H1 (cell line): ENCODE measurements at regions not wholly inside any gene's neighbourhood (a gene's known extent, or its start where the extent isn't known, plus 50 kb on each side); places are given as distances from the start of the nearest gene placed in this dataset.
A peak's percentile ranks its signal among the peaks of the same experiment; 100 is the strongest.

Source experiments
- CTCF ChIA-PET: fragments of 300-600 bp; sonication (Branson Sonifier 250); formaldehyde crosslinking; loops from one replicate; lab custom pipeline; 2021; ENCODE audit not compliant: partially characterized antibody; lab: Charles Lee
- POLR2A ChIA-PET: fragments of 300-600 bp; sonication (Branson Sonifier 250); formaldehyde crosslinking; loops from one replicate; lab custom pipeline; 2021; ENCODE audit warnings: inconsistent platforms; ENCODE audit not compliant: partially characterized antibody; lab: Charles Lee
- DNase-seq, 2 experiments: peaks; one replicate each; pipeline versions ENCODE4 v3.0.0 to v3.0.0-alpha.2; 2010 to 2022; ENCODE audit warnings: low spot score in 2 of 2, low read depth in 1 of 2, mixed read lengths in 1 of 2
- FAIRE-seq: peaks from 2 replicates; lab custom pipeline; 2011; peaks lifted over from hg19 to GRCh38; lab: Jason Lieb, UNC
- H2AFZ ChIP-seq: 2 replicates; pipeline ENCODE4 v1.8.1; 2012; ENCODE audit warnings: low read length, inconsistent platforms
- H2AK5ac ChIP-seq: 2 replicates; pipeline ENCODE4 v1.6.1; 2013; ENCODE audit warnings: low read depth, low read length
- H2BK120ac ChIP-seq: replicated peaks from 2 replicates; pipeline ENCODE3; 2013; ENCODE audit warnings: low read depth, low read length, inconsistent platforms
- H2BK12ac ChIP-seq: 2 replicates; pipeline ENCODE4 v1.6.1; 2013; ENCODE audit warnings: low read depth, low read length
- H2BK15ac ChIP-seq: 2 replicates; pipeline ENCODE4 v1.6.1; 2013; ENCODE audit warnings: low read length
- H2BK20ac ChIP-seq: 2 replicates; pipeline ENCODE4 v1.6.1; 2013; ENCODE audit warnings: low read length
- H2BK5ac ChIP-seq: 2 replicates; pipeline ENCODE4 v1.6.1; 2013; ENCODE audit warnings: low read depth, low read length
- H3K14ac ChIP-seq: 2 replicates; pipeline ENCODE4 v1.6.1; 2013; ENCODE audit warnings: inconsistent platforms; ENCODE audit not compliant: insufficient read length
- H3K18ac ChIP-seq: 2 replicates; pipeline ENCODE4 v1.6.1; 2013; ENCODE audit warnings: low read length; ENCODE audit errors: extremely low read depth
- H3K23ac ChIP-seq: 2 replicates; pipeline ENCODE4 v1.6.1; 2013; ENCODE audit warnings: inconsistent platforms; ENCODE audit not compliant: insufficient read length
- H3K23me2 ChIP-seq: 2 replicates; pipeline ENCODE4 v1.6.1; 2013; ENCODE audit warnings: low read depth, low read length
- H3K27ac ChIP-seq: 2 replicates; pipeline ENCODE4 v1.6.1; 2011; ENCODE audit warnings: low read depth, low read length, inconsistent platforms
- H3K27me3 ChIP-seq, 4 experiments: replicated peaks in 1 of 4; 1 replicate in 1 of 4; 2 replicates in 3 of 4; pipeline versions ENCODE4 v1.6.1 to v1.8.1; 2011 to 2013; ENCODE audit warnings: low read length in 3 of 4, mild to moderate bottlenecking in 3 of 4, inconsistent platforms in 2 of 4, mixed read lengths in 2 of 4, moderate library complexity in 1 of 4; ENCODE audit not compliant: control insufficient read depth in 3 of 4, insufficient read depth in 3 of 4; ENCODE audit errors: extremely low read depth in 1 of 4
- H3K36me3 ChIP-seq, 4 experiments: 2 replicates each; pipeline versions ENCODE4 v1.6.1 to v1.8.1; 2011 to 2013; ENCODE audit warnings: mild to moderate bottlenecking in 4 of 4, low read length in 3 of 4, moderate library complexity in 2 of 4, control low read depth in 1 of 4, inconsistent platforms in 1 of 4; ENCODE audit not compliant: insufficient read depth in 4 of 4, control insufficient read depth in 2 of 4
- H3K4ac ChIP-seq: replicated peaks from 2 replicates; pipeline ENCODE3; 2013; ENCODE audit warnings: low read length, low read depth, mixed read lengths, inconsistent platforms; ENCODE audit not compliant: insufficient read length
- H3K4me1 ChIP-seq, 4 experiments: replicated peaks in 1 of 4; 1 replicate in 1 of 4; 2 replicates in 3 of 4; pipeline versions ENCODE4 v1.6.1 to v1.8.1; 2011 to 2013; ENCODE audit warnings: low read length in 3 of 4, inconsistent platforms in 2 of 4, mixed read lengths in 1 of 4; ENCODE audit not compliant: insufficient read depth in 4 of 4, control insufficient read depth in 3 of 4
- H3K4me2 ChIP-seq, 2 experiments: 2 replicates each; pipeline versions ENCODE4 v1.6.1 to v1.8.1; 2011 to 2013; ENCODE audit warnings: low read depth in 2 of 2, low read length in 2 of 2, control low read depth in 1 of 2, inconsistent platforms in 1 of 2, mild to moderate bottlenecking in 1 of 2; ENCODE audit not compliant: insufficient read depth in 1 of 2
- H3K4me3 ChIP-seq, 4 experiments: fragments of 200-600, 300-600 bp in 1 of 4; sonication (generic), shearing (Covaris generic), sonication (Bioruptor Twin) in 1 of 4; 2 replicates each; pipeline versions ENCODE4 v1.5.1 to v1.8.1; 2011 to 2016; ENCODE audit warnings: low read length in 4 of 4, low read depth in 3 of 4, control low read depth in 2 of 4, inconsistent platforms in 2 of 4, mild to moderate bottlenecking in 2 of 4, mixed read lengths in 1 of 4, moderate library complexity in 1 of 4; ENCODE audit not compliant: insufficient read depth in 2 of 4; ENCODE audit errors: extremely low read depth in 1 of 4
- H3K56ac ChIP-seq: replicated peaks from 2 replicates; pipeline ENCODE3; 2013; ENCODE audit warnings: low read depth, mild to moderate bottlenecking, mixed read lengths, low read length, inconsistent platforms; ENCODE audit not compliant: insufficient read length
- H3K79me1 ChIP-seq: 2 replicates; pipeline ENCODE4 v1.6.1; 2013; ENCODE audit warnings: low read depth, low read length, control low read depth
- H3K79me2 ChIP-seq, 2 experiments: 2 replicates each; pipeline versions ENCODE4 v1.6.1 to v1.8.1; 2012 to 2013; ENCODE audit warnings: low read length in 2 of 2, mild to moderate bottlenecking in 2 of 2, inconsistent platforms in 1 of 2; ENCODE audit not compliant: insufficient read depth in 2 of 2, control insufficient read depth in 1 of 2
- H3K9ac ChIP-seq, 4 experiments: replicated peaks in 1 of 4; 1 replicate in 1 of 4; 2 replicates in 3 of 4; pipeline versions ENCODE4 v1.6.1 to v1.8.1; 2011 to 2013; ENCODE audit warnings: low read depth in 3 of 4, low read length in 3 of 4, control low read depth in 2 of 4, mild to moderate bottlenecking in 2 of 4, moderate library complexity in 2 of 4, inconsistent platforms in 1 of 4; ENCODE audit errors: extremely low read depth in 1 of 4
- H3K9me3 ChIP-seq, 2 experiments: 2 replicates each; pipeline versions ENCODE4 v1.6.1 to v1.8.1; 2012 to 2013; ENCODE audit warnings: mild to moderate bottlenecking in 2 of 2, moderate library complexity in 2 of 2, control low read depth in 1 of 2, inconsistent platforms in 1 of 2, low read depth in 1 of 2, low read length in 1 of 2, mixed read lengths in 1 of 2; ENCODE audit not compliant: insufficient read depth in 2 of 2
- H4K20me1 ChIP-seq, 2 experiments: replicated peaks in 1 of 2; 2 replicates each; pipeline versions ENCODE3 to v1.8.1; 2011 to 2013; ENCODE audit warnings: inconsistent platforms in 2 of 2, low read length in 2 of 2, mild to moderate bottlenecking in 1 of 2; ENCODE audit not compliant: insufficient read depth in 2 of 2, control insufficient read depth in 1 of 2
- H4K5ac ChIP-seq: 2 replicates; pipeline ENCODE4 v1.6.1; 2013; ENCODE audit warnings: low read length, low read depth, mixed read lengths, inconsistent platforms; ENCODE audit not compliant: insufficient read length
- H4K8ac ChIP-seq: 2 replicates; pipeline ENCODE4 v1.8.0; 2013; ENCODE audit warnings: mild to moderate bottlenecking, moderate library complexity, low read length, inconsistent platforms; ENCODE audit not compliant: insufficient read depth; ENCODE audit errors: extremely low read depth
- H4K91ac ChIP-seq: replicated peaks from 2 replicates; pipeline ENCODE3; 2013; ENCODE audit warnings: low read length, mixed read lengths, inconsistent platforms; ENCODE audit not compliant: insufficient read length
- CREB1 ChIP-seq: IDR thresholded peaks from 2 replicates; pipeline ENCODE4 v1.6.1; 2012; ENCODE audit warnings: inconsistent platforms
- HDAC6 ChIP-seq: IDR thresholded peaks from one replicate; pipeline ENCODE4 v1.7.1; 2012; ENCODE audit warnings: low read depth, mild to moderate bottlenecking, inconsistent platforms, low read length, moderate library complexity
- JUND ChIP-seq: IDR thresholded peaks from 2 replicates; pipeline ENCODE4 v1.6.1; 2011; ENCODE audit warnings: mild to moderate bottlenecking, improper control_type of control experiment, low read length
- SIX5 ChIP-seq: IDR thresholded peaks from 2 replicates; pipeline ENCODE4 v1.6.1; 2011; ENCODE audit warnings: mild to moderate bottlenecking, low read depth, low read length
- SP1 ChIP-seq: IDR thresholded peaks from 2 replicates; pipeline ENCODE4 v1.6.1; 2011; ENCODE audit warnings: low read depth, low read length
- SUZ12 ChIP-seq: fragments of 200-600 bp; sonication (generic); IDR thresholded peaks from 2 replicates; pipeline ENCODE4 v1.6.1; 2012; ENCODE audit warnings: mild to moderate bottlenecking, inconsistent platforms, low read length, moderate library complexity, mixed read lengths
- TEAD4 ChIP-seq: IDR thresholded peaks from 2 replicates; pipeline ENCODE4 v1.6.1; 2012; ENCODE audit warnings: low read depth, low read length, inconsistent platforms, mixed read lengths
- whole genome bisulfite sequencing, 2 experiments: shearing (Covaris generic) in 1 of 2; methylation state at CpG; one replicate each; pipeline versions ENCODE4 v1.1.6 to v1.1.7; 2013 to 2015; ENCODE audit warnings: low lambda C conversion rate in 2 of 2, mixed read lengths in 2 of 2, inconsistent platforms in 1 of 2, low coverage in 1 of 2, missing lambda C conversion rate in 1 of 2; ENCODE audit not compliant: insufficient replicate concordance in 2 of 2, insufficient coverage in 1 of 2, insufficient read length in 1 of 2; ENCODE audit errors: extremely low coverage in 1 of 2, missing lambda C conversion rate in 1 of 2; 5-methylcytosine and 5-hydroxymethylcytosine counted together

DNA sequence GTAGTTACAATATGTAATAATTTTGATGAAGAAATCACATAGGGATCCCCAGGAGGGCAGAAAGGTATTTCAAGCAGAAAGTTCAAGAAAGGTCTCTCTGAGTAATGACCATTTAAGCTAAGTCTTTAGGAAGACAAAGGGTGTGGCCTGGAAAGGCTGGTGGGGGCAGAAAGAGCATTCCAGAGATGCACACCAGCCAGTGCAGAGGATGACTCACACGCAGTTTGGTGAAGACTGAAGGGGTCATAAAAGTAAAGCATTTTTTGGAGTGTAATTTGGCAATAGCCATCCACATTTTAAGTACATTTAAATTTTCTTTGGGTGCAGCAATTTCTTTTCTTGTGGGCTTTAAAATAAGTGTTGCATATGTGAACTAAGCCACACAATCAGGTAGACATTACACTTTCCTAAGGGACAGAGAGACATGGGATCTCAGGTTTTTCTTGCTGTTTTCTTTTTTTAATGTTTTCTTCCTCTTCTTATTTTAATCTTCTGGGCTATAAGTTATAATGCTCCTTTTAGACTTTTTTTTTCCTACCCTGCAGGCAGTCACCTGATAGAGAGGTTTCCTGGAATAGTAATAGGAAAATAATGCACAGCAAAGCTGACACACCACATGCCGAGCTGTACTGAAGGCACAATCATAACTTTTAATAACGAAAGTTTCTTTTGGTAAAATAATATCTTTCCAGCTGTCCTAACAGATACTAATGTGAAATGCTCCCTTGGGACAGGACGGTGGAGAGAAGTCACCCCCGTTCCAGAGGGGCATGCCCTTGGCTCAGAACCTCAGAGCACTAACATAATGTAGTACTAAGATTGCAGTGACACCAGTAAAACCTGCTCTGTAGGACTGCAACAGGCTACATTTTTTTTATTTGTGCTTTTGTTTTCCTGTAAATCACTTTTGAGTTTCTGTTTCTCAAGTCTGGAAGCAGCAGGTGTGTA is 49.6 kb upstream of the PTPRK start:
- Histone ChIP-seq H3K9me3 (no peaks in the 10 kb centered on the region), H3K18ac (no peak overlapping the region), H3K4me2 (no peak overlapping the region), H3K27ac (no peak overlapping the region), H3K36me3 (no peaks in the 10 kb centered on the region), H2BK12ac (no peak overlapping the region), H3K14ac (no peak overlapping the region), H3K56ac (no peak overlapping the region), H2BK20ac (no peak overlapping the region), H4K8ac (no peak overlapping the region), H3K27me3 (no peaks in the 10 kb centered on the region), H4K5ac (no peak overlapping the region), H3K4me1 (0 out of 7 replicates have a peak, but pooled peaks cover 0 to 4% (median 0%) of the 10 kb centered on the region in 4 experiments), H3K23ac (no peak overlapping the region), H2BK5ac (no peak overlapping the region), H3K79me2 (no peaks in the 10 kb centered on the region), H2AK5ac (no peak overlapping the region), H4K20me1 (no peaks in the 10 kb centered on the region), H3K23me2 (no peaks in the 10 kb centered on the region), H2BK15ac (no peak overlapping the region), H4K91ac (no peak overlapping the region), H3K4me3 (no peak overlapping the region), H3K9ac (no peak overlapping the region), H2AFZ (peak overlapping the region; percentile 40; the same call in 1 of the 2 replicates), H2BK120ac (no peak overlapping the region), H3K79me1 (no peaks in the 10 kb centered on the region), H3K4ac (no peak overlapping the region)
- ChIA-PET CTCF (interaction anchor here (0.6 kb wide), 1 partner anchor 151 kb away, joined by 3 read pairs; no protein-coding TSS in a partner anchor), POLR2A (interaction anchor here (0.8 kb wide), 1 partner anchor 49 kb away, joined by 3 read pairs; the partner anchor contains the start of gene PTPRK)
- WGBS, 2 experiments, result 87% methylated on average over 5 of the region's 5 CpGs; no CpG with 5 or more reads in 1 of the 2 experiments
- peak in 1 of 2 experiments; percentile 29 for DNase-seq
- TF ChIP-seq SP1, result no peak
- TF ChIP-seq SUZ12, result no peak
- TF ChIP-seq SIX5, result no peak
- no peak for TF ChIP-seq TEAD4
- TF ChIP-seq JUND, result peak; percentile 69; the same call in 1 of the 2 replicates
- TF ChIP-seq HDAC6, result no peak
- TF ChIP-seq CREB1, result no peak
- no peak for FAIRE-seq
